ENCODE measurements at regions not wholly inside any gene's neighbourhood (a gene's known extent, or its start where the extent isn't known, plus 50 kb on each side); places are given as distances from the start of the nearest gene placed in this dataset.

DNA sequence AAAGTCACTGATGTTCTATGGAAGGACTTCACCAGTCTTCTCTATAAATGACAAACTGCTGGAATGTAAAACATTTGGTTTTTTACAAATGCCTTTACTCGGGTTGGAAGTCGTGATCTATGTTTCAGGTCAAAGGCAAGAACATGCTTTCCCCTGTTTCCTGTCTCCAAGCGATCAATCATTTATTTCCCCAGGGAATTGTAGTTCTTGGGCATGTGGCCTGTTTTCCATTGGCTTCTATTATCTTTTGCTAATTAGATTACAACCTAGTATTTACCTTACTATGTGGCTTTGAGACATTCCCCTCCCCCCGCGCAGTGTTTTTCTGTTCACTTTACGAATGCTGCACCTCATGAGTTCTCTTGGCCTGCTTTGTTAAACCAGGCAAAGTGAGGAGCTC, 684.2 kb downstream of the EPHA4 start:
- TF ChIP-seq, protein P1, sequence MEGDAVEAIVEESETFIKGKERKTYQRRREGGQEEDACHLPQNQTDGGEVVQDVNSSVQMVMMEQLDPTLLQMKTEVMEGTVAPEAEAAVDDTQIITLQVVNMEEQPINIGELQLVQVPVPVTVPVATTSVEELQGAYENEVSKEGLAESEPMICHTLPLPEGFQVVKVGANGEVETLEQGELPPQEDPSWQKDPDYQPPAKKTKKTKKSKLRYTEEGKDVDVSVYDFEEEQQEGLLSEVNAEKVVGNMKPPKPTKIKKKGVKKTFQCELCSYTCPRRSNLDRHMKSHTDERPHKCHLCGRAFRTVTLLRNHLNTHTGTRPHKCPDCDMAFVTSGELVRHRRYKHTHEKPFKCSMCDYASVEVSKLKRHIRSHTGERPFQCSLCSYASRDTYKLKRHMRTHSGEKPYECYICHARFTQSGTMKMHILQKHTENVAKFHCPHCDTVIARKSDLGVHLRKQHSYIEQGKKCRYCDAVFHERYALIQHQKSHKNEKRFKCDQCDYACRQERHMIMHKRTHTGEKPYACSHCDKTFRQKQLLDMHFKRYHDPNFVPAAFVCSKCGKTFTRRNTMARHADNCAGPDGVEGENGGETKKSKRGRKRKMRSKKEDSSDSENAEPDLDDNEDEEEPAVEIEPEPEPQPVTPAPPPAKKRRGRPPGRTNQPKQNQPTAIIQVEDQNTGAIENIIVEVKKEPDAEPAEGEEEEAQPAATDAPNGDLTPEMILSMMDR (IDR thresholded peaks at IDR 0.05; ENCODE audit: insufficient read depth, low read depth, low read length), result no peak
- TF ChIP-seq EZH2 (IDR thresholded peaks at IDR 0.05; ENCODE audit: insufficient read depth, low read length), result no peak
- Mint-ChIP-seq H3K4me3 (ENCODE audit: unreplicated experiment) (no peak overlapping the region), H3K36me3 (ENCODE audit: low read depth, unreplicated experiment) (no peaks in the 10 kb centered on the region), H3K27me3 (ENCODE audit: low read depth, unreplicated experiment) (no peaks in the 10 kb centered on the region), H3K4me1 (ENCODE audit: low read depth, unreplicated experiment) (peaks cover 25% of the 10 kb centered on the region), H3K9me3 (ENCODE audit: unreplicated experiment) (peaks cover 9% of the 10 kb centered on the region), H3K27ac (ENCODE audit: unreplicated experiment) (peak overlapping the region; percentile 79)
- Histone ChIP-seq H3K9ac (ENCODE audit: low read length) (no peak overlapping the region), H3K4me2 (ENCODE audit: low read length) (no peak overlapping the region), H3K9me3 (ENCODE audit: insufficient read depth, low read depth, low read length) (no peaks in the 10 kb centered on the region), H2AFZ (ENCODE audit: low read depth, low read length) (no peak overlapping the region), H3K27me3 (ENCODE audit: insufficient read depth, low read length) (no peaks in the 10 kb centered on the region), H3K79me2 (ENCODE audit: insufficient read depth, low read length) (no peaks in the 10 kb centered on the region), H3K27ac (ENCODE audit: low read depth, low read length) (no peak overlapping the region), H3K4me3 (ENCODE audit: insufficient read depth, low read depth, low read length) (no peak overlapping the region), H4K20me1 (ENCODE audit: insufficient read depth, low read length) (no peaks in the 10 kb centered on the region), H3K4me1 (ENCODE audit: insufficient read depth, low read length) (peaks cover 8% of the 10 kb centered on the region), H3K36me3 (ENCODE audit: insufficient read depth, low read length) (no peaks in the 10 kb centered on the region)
- DNase-seq (ENCODE audit: low read depth) (no peak), FAIRE-seq (no peak)

DNA sequence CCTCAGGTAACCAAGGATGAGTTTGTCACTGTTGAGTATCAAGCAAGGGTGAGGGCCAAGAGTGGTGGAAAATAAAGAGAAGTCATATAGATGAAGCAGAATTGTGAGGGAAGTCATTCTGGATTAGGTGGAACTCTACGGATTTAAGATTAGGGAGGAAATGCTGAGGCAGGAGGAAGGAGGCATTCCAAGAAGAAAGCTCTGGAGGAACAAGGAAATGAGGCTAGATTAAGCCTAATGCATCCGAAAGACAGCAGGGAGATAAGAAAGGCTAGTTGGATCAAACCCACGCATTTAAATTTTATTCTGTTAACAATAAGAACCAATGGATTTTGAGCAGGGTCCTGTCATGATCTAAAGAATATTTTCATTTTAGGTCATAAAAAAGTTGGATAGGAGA, 681.2 kb downstream of the EPHA4 start:
- no peak overlapping the region for H3K4me3 Mint-ChIP-seq (ENCODE audit: unreplicated experiment)
- TF ChIP-seq, protein P1 (IDR thresholded peaks at IDR 0.05; ENCODE audit: insufficient read depth, low read depth, low read length), result no peak
- TF ChIP-seq EZH2 (IDR thresholded peaks at IDR 0.05; ENCODE audit: insufficient read depth, low read length), result no peak
- Histone ChIP-seq H4K20me1 (ENCODE audit: insufficient read depth, low read length) (no peaks in the 10 kb centered on the region), H3K9me3 (ENCODE audit: insufficient read depth, low read depth, low read length) (no peaks in the 10 kb centered on the region), H3K9ac (ENCODE audit: low read length) (no peak overlapping the region), H2AFZ (ENCODE audit: low read depth, low read length) (no peak overlapping the region), H3K27me3 (ENCODE audit: insufficient read depth, low read length) (no peaks in the 10 kb centered on the region), H3K4me2 (ENCODE audit: low read length) (no peak overlapping the region), H3K4me1 (ENCODE audit: insufficient read depth, low read length) (peaks cover 8% of the 10 kb centered on the region), H3K4me3 (ENCODE audit: insufficient read depth, low read depth, low read length) (no peak overlapping the region), H3K79me2 (ENCODE audit: insufficient read depth, low read length) (no peaks in the 10 kb centered on the region), H3K27ac (ENCODE audit: low read depth, low read length) (peak overlapping the region; percentile 23), H3K36me3 (ENCODE audit: insufficient read depth, low read length) (no peaks in the 10 kb centered on the region)
- peak overlapping the region; percentile 77 for H3K27ac Mint-ChIP-seq (ENCODE audit: unreplicated experiment)
- H3K36me3 Mint-ChIP-seq (ENCODE audit: low read depth, unreplicated experiment), result no peaks in the 10 kb centered on the region
- peaks cover 32% of the 10 kb centered on the region for H3K4me1 Mint-ChIP-seq (ENCODE audit: low read depth, unreplicated experiment)
- no peak for FAIRE-seq
- DNase-seq (ENCODE audit: low read depth), result no peak
- H3K9me3 Mint-ChIP-seq (ENCODE audit: unreplicated experiment), result peaks cover 7% of the 10 kb centered on the region
- H3K27me3 Mint-ChIP-seq (ENCODE audit: low read depth, unreplicated experiment), result no peaks in the 10 kb centered on the region

DNA sequence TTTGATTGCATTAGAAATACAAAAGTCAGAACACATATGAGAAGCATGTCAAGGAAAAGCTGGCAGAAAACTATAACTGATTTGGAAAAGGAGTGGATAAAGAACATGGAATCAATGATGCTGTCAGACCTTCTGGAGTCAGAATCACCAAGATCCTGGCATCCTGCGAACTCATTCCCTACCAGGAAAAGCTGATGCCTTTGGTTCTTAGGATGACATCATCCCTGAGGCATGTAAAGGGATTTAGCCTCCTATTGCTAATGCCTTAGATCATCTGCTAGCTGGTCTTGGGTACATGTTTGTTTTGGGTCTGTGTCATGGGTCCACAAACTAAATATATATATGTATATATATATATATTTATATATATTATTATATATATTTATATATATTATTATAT, 680.7 kb downstream of the EPHA4 start:
- peak overlapping the region; percentile 23 for H3K27ac ChIP-seq (ENCODE audit: low read depth, low read length)
- no peak for FAIRE-seq
- peaks cover 32% of the 10 kb centered on the region for H3K4me1 Mint-ChIP-seq (ENCODE audit: low read depth, unreplicated experiment)

More for the DNA sequence above, 680.7 kb downstream of the EPHA4 start:
- H3K27me3 Mint-ChIP-seq (ENCODE audit: low read depth, unreplicated experiment), result no peaks in the 10 kb centered on the region
- TF ChIP-seq EZH2 (IDR thresholded peaks at IDR 0.05; ENCODE audit: insufficient read depth, low read length), result no peak
- TF ChIP-seq, protein P1 (IDR thresholded peaks at IDR 0.05; ENCODE audit: insufficient read depth, low read depth, low read length), result no peak
- Histone ChIP-seq H2AFZ (ENCODE audit: low read depth, low read length) (no peak overlapping the region), H3K79me2 (ENCODE audit: insufficient read depth, low read length) (no peaks in the 10 kb centered on the region), H4K20me1 (ENCODE audit: insufficient read depth, low read length) (no peaks in the 10 kb centered on the region), H3K4me1 (ENCODE audit: insufficient read depth, low read length) (peaks cover 8% of the 10 kb centered on the region), H3K36me3 (ENCODE audit: insufficient read depth, low read length) (no peaks in the 10 kb centered on the region), H3K9me3 (ENCODE audit: insufficient read depth, low read depth, low read length) (no peaks in the 10 kb centered on the region), H3K27me3 (ENCODE audit: insufficient read depth, low read length) (no peaks in the 10 kb centered on the region), H3K4me2 (ENCODE audit: low read length) (no peak overlapping the region), H3K9ac (ENCODE audit: low read length) (no peak overlapping the region), H3K4me3 (ENCODE audit: insufficient read depth, low read depth, low read length) (no peak overlapping the region)
- H3K27ac Mint-ChIP-seq (ENCODE audit: unreplicated experiment), result peak overlapping the region; percentile 77
- DNase-seq (ENCODE audit: low read depth), result peak; percentile 94
- H3K4me3 Mint-ChIP-seq (ENCODE audit: unreplicated experiment), result no peak overlapping the region
- peaks cover 5% of the 10 kb centered on the region for H3K9me3 Mint-ChIP-seq (ENCODE audit: unreplicated experiment)
- no peaks in the 10 kb centered on the region for H3K36me3 Mint-ChIP-seq (ENCODE audit: low read depth, unreplicated experiment)
